AG08395 (cell line): ENCODE measurements at regions not wholly inside any gene's neighbourhood (a gene's known extent, or its start where the extent isn't known, plus 50 kb on each side); places are given as distances from the start of the nearest gene placed in this dataset.
A peak's percentile ranks its signal among the peaks of the same experiment; 100 is the strongest.
"Not testable (repeated sequence)": the region's sequence is repeated elsewhere in the genome, so short reads cannot be mapped to it uniquely, and the experiment has no call there.

ENCODE experiments used
- DNase-seq: peaks from one replicate; pipeline ENCODE4 v3.0.0; 2012; ENCODE audit warnings: mixed read lengths, low spot score

DNA sequence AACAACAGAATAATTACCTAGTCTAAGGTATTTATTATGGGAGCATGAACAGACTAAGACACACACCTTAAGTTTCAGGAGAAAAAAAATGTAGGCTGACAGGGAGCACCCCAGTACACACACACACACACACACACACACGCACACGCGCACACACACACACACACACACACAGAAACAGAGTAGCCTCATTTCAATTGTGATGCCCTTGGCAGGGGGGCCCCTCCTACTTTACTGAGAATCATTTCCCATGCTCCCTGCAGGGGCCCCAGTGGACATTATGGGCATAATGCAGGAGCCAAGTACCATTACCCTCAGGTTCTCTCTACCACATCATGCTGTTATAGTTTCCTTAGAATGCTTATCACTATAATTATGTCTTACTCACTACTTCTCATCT lies 104.9 kb downstream of the CDC7 start:
- DNase-seq: no peak

- no peak for DNase-seq
These were observed 106.0 kb downstream of the CDC7 start for GRCh38 chr1:91606546-91607078.

- DNase-seq: not testable (repeated sequence)
These were observed 107.0 kb downstream of the CDC7 start for GRCh38 chr1:91607686-91608085.

DNA sequence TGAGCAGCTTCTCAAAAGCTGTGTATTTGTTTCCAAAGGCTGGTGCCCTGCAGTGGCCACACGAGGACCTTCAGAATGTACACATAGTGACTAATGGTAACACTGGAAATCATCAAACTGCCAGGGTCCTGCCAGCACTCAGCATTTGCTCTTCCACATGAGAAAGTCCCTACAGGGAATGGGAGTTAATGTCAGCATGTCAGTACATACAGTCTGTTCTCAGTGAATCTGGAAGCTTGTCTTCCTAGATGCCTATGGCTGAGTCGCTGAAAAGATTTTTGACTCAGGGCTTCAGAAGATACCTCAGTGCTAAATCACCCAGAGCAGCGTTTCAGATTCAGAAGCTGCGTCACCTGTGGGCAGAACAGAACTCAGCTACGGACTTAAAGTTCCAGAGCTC lies 108.2 kb downstream of the CDC7 start:
- peak; percentile 61 for DNase-seq

- DNase-seq: peak; percentile 80
These were observed 108.9 kb downstream of the CDC7 start for GRCh38 chr1:91609551-91609950.

DNA sequence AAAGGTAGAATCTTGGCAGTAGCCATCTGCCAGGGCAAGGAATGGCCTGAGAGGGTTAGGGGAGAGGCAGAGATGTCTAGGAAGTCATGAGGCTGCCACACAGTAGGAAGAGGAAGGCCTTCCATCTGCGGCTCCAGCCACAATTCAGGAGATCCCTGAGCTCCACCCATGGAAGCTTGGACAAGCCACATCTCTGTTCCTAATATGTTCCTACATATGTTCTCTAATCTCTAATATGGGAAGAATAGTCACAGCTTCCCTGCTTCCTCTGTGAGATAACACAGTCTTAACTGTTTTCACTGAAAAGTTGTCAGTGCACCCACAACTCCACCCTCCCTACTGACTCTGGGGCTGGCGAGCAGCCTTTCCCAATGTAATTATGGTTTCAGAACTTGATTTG lies 109.5 kb downstream of the CDC7 start:
- no peak for DNase-seq

- DNase-seq: no peak
These were observed 110.1 kb downstream of the CDC7 start for GRCh38 chr1:91610789-91611188.

GRCh38 chr1:91611483-91611917 lies 110.8 kb downstream of the CDC7 start:
- DNase-seq: no peak

DNA sequence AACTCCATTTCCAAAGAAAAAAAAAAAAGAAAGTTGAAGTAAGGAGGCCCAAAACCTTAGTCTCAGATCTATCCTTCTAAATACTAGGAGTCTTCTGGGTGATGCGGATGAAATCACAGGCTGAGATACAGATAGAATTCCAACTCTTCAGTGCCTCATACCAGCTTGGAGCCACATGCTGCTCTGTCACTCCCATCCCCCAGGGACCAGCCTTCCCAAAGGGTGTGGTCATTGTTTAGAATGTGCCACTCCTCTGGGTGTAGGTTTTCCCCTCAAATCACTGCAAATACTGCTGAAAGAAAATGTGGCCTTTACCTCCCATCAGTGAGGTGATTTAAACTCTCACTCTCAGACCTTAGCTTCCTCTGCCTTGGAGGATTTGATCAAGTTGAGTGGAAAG lies 112.9 kb downstream of the CDC7 start:
- peak; percentile 25 for DNase-seq

DNA sequence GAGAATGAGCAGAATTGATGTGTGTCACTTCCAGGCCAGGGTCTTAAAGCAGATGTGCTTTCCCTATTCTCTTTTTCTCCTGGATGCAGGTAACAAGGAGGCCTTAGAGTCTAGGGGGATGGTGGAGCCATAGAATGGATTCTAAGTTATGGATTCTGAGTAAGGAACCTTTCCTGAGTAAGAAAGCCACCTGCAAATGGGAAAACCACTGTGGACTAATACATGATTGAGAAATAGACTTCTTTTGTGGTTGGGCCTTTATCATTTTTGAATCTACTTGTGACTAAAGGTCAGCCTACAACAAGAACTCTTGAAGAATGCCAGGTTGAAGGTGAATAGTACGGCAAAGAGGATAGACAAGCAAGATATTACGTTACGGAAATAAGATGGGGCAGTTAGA lies 116.1 kb downstream of the CDC7 start:
- no peak for DNase-seq

DNA sequence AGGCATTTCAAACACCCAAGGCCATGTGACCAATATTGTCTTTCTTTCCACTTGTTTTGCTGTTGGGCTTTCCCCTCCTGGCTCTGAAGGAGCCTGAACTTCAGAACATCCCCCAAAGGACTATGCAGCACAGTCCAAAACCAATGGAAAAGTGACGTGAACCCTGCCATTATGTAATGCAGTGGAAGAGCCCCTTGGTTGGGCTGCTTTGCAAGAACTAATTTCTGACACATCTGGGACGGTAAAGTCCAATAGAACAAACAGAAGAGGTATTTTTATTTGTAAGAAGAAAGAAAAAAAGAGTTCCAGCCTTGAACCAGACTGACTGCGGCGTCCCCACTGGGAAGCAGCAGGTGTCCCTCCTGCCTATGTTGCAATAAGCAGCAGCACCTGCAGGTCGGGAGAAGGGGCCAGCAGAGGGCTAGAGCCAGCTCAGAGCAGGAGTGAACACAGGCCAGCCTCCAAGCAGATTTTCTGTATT lies 116.7 kb downstream of the CDC7 start:
- no peak for DNase-seq

DNA sequence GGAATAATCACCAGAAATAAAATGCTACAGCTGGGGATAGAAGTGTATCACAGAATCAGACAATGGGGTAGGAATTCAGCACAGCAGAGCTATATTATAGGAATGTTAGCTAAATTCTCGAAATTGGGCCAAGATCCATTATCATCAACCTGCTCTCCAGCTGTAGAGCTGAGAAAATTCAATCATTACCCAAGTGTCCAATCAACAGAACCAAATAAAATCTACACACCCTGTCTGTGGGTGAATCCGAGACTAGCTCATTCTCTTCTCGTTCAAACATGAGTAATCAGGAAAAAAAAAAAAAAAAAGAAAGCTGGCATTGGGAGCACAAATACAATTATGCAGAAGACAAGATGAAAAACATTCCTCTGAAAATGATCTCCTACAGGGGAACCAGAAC lies 119.2 kb downstream of the CDC7 start:
- peak; percentile 53 for DNase-seq

GRCh38 chr1:91621360-91621759 lies 120.7 kb downstream of the CDC7 start:
- DNase-seq: no peak

DNA sequence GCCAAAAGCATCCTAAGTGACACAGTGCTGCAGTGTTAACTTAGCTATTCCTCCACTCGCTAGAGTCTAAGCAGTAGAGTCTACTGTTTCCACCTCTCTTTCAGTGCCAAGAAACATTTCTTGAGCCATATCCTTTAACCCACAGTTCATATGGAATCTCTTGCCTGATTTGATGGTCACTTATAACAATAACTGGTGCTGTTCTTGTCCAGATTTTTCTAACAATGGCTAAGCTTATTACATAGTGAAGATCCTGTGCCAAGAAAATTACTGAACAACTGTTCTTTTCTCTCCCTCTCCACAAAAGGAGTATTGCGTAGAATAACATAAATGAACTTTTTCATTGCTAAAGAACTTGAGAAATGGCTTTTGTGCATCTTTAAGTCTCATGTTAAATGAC lies 121.3 kb downstream of the CDC7 start:
- no peak for DNase-seq

DNA sequence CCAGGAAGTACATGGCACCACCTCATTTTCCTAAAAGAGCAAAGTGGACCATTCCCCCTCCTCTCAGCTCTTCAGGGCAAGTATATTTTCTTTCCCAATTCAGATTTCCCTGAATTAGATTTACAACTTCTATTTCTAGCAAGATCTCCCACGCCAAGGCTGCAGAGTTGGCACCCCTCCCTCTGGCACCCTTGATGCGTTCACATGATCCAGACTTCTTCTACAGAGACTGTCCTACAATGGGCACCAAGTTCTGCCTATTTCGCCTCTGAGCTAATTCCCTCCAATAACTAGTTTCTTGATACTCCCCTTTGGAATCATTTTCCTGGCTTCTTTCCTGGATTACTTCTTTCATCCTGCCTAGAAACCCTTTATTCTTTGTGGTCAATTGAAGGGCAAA lies 122.0 kb downstream of the CDC7 start:
- no peak for DNase-seq

DNA sequence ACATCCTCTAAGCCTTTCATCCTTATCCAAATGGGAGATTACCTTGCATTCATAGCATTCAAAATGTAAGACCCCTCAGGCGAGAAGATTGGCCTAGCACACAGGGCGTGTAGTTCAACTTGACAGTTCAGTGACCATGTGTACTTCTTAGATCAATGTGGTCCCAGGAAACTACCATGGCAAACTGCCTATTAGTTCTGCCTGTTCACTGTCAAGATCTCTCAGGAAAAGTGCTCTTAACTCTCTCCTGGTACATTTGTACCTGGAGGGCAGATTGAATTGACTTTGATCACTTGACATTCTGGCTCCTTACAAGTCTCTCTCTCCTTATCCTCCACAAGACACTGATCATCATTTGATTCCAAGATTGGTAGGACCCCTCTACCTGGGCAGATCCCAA lies 122.4 kb downstream of the CDC7 start:
- no peak for DNase-seq

DNA sequence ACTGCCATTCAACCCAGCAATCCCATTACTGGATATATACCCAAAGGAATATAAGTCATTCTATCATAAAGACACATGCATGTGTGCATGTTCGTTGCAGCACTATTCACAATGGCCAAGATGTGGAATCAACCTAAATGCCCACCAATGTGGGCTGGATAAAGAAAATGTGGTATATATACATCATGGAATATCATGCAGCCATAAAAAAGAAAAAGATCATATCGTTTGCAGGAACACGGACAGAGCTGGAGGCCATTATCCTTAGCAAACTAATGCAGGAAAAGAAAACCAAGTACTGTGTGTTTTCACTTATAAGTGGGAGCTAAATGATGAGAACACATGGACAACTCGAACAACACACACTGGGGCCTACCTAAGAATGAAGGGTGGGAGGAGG lies 123.7 kb downstream of the CDC7 start:
- DNase-seq: no peak
